HepG2 (cell line): ENCODE measurements at regions not wholly inside any gene's neighbourhood (a gene's known extent, or its start where the extent isn't known, plus 50 kb on each side); places are given as distances from the start of the nearest gene placed in this dataset.

ENCODE experiments used
- ATAC-seq: fragments of 200-7000 bp; cut with Tn5 transposase; 3 replicates; pipeline ENCODE4 v1.9.1; 2020; ENCODE audit warnings: mild to moderate bottlenecking, moderate library complexity
- BruUV-seq: library from RNA; stranded (reverse); fragments of 400-500 nt; replicated peaks from 2 replicates; lab custom pipeline; 2021; lab: Mats Ljungman, UMichigan
- CTCF ChIA-PET: fragments of 300-600 bp; formaldehyde crosslinking; extraction: SDS; loops from one replicate; lab custom pipeline; 2021; ENCODE audit warnings: low total read pairs, inconsistent platforms, low intra/inter-chr PET ratio; lab: Yijun Ruan, JAX
- POLR2A ChIA-PET: fragments of 350-600 bp; sonication (Branson Sonifier 250); formaldehyde crosslinking; loops from one replicate; lab custom pipeline; 2020; ENCODE audit warnings: antibody characterized with exemption, inconsistent platforms; lab: Yijun Ruan, JAX
- DNase-seq: peaks from one replicate; pipeline ENCODE4 v3.0.0-alpha.2; 2015; ENCODE audit warnings: low spot score
- FAIRE-seq: peaks from 3 replicates; lab custom pipeline; 2011; peaks lifted over from hg19 to GRCh38; lab: Jason Lieb, UNC
- H2AFZ ChIP-seq: one replicate; pipeline ENCODE4 v1.6.1; 2011; ENCODE audit warnings: low read length, inconsistent platforms
- H3K27ac ChIP-seq: fragments of 300-600 bp; 3 replicates; pipeline ENCODE4 v1.8.0; 2011; ENCODE audit warnings: mixed run types, mild to moderate bottlenecking, mixed read lengths, low read length, inconsistent platforms; ENCODE audit not compliant: insufficient read depth; ENCODE audit errors: extremely low read length
- H3K27me3 ChIP-seq, 2 experiments: fragments of 200-600 bp in 1 of 2; 2 replicates in 1 of 2; 3 replicates in 1 of 2; pipeline versions ENCODE4 v1.6.0 to v1.8.0; 2011; ENCODE audit warnings: low read length in 2 of 2, mild to moderate bottlenecking in 2 of 2, moderate library complexity in 2 of 2, inconsistent platforms in 1 of 2; ENCODE audit not compliant: insufficient read depth in 2 of 2, control insufficient read depth in 1 of 2
- H3K36me3 ChIP-seq, 2 experiments: fragments of 200-600 bp in 1 of 2; replicated peaks in 1 of 2; 2 replicates in 1 of 2; 3 replicates in 1 of 2; pipeline versions ENCODE4 v1.5.1 to v1.8.0; 2011; ENCODE audit warnings: low read length in 2 of 2, inconsistent platforms in 1 of 2; ENCODE audit not compliant: insufficient read depth in 2 of 2, control insufficient read depth in 1 of 2
- H3K4me1 ChIP-seq: 2 replicates; pipeline ENCODE4 v1.5.1; 2012; ENCODE audit warnings: low read length, inconsistent platforms; ENCODE audit not compliant: insufficient read depth
- H3K4me2 ChIP-seq: 2 replicates; pipeline ENCODE4 v1.6.0; 2011; ENCODE audit warnings: low read depth, low read length, inconsistent platforms
- H3K4me3 ChIP-seq, 3 experiments: fragments of 200-600 bp in 1 of 3; sonication (generic), shearing (Covaris generic) in 1 of 3; replicated peaks in 1 of 3; 2 replicates each; pipeline ENCODE4 v1.5.1; 2011 to 2016; ENCODE audit warnings: low read length in 3 of 3, inconsistent platforms in 2 of 3, low read depth in 2 of 3, mild to moderate bottlenecking in 2 of 3, control low read depth in 1 of 3, mixed read lengths in 1 of 3; ENCODE audit not compliant: insufficient read depth in 1 of 3
- H3K79me2 ChIP-seq: one replicate; pipeline ENCODE4 v1.6.1; 2011; ENCODE audit warnings: low read length, inconsistent platforms; ENCODE audit not compliant: insufficient read depth
- H3K9ac ChIP-seq: 2 replicates; pipeline ENCODE4 v1.6.0; 2011; ENCODE audit warnings: mild to moderate bottlenecking, low read depth, low read length, inconsistent platforms; ENCODE audit not compliant: insufficient read depth
- H3K9me3 ChIP-seq: 2 replicates; pipeline ENCODE4 v1.5.1; 2012; ENCODE audit warnings: mild to moderate bottlenecking, low read length
- H4K20me1 ChIP-seq: 2 replicates; pipeline ENCODE4 v1.6.0; 2011; ENCODE audit warnings: inconsistent platforms, mild to moderate bottlenecking, low read length, moderate library complexity; ENCODE audit not compliant: insufficient read depth
- GATAD1 ChIP-seq: IDR thresholded peaks from 2 replicates; pipeline ENCODE4 v1.6.1; 2016; ENCODE audit warnings: missing genetic modification reagents, missing compliant biosample characterization
- GLI4 ChIP-seq: sonication (generic); formaldehyde crosslinking; IDR thresholded peaks from 2 replicates; pipeline ENCODE4 v1.5.1; 2020; ENCODE audit warnings: missing genetic modification reagents, mild to moderate bottlenecking, moderate library complexity, borderline replicate concordance
- KLF6 ChIP-seq: IDR thresholded peaks from 2 replicates; pipeline ENCODE4 v1.8.0; 2016; ENCODE audit warnings: missing biosample characterization, missing genetic modification reagents
- KMT2B ChIP-seq: IDR thresholded peaks from 2 replicates; pipeline ENCODE4 v1.6.1; 2016; ENCODE audit warnings: missing genetic modification reagents, missing compliant biosample characterization
- MIXL1 ChIP-seq: IDR thresholded peaks from 2 replicates; pipeline ENCODE4 v1.6.1; 2016
- NRL ChIP-seq: sonication (generic); formaldehyde crosslinking; IDR thresholded peaks from 2 replicates; pipeline ENCODE4 v1.5.0; 2020; ENCODE audit warnings: missing genetic modification reagents, mild to moderate bottlenecking, moderate library complexity, borderline replicate concordance
- POGZ ChIP-seq: sonication (generic); formaldehyde crosslinking; IDR thresholded peaks from 2 replicates; pipeline ENCODE4 v1.4.0; 2020; ENCODE audit warnings: mild to moderate bottlenecking, missing genetic modification reagents
- SRSF4 ChIP-seq: fragments of 200-400 bp; formaldehyde crosslinking; IDR thresholded peaks from one replicate; pipeline ENCODE4 v1.6.1; 2018; ENCODE audit warnings: mild to moderate bottlenecking, low read depth, low read length, moderate library complexity; ENCODE audit not compliant: poor library complexity, severe bottlenecking
- ZNF292 ChIP-seq: sonication (generic); formaldehyde crosslinking; IDR thresholded peaks from 2 replicates; pipeline ENCODE4 v1.8.1; 2022; ENCODE audit warnings: mild to moderate bottlenecking, low read depth, missing genetic modification reagents, borderline replicate concordance
- ZNF331 ChIP-seq: sonication (generic); formaldehyde crosslinking; IDR thresholded peaks from 2 replicates; pipeline ENCODE4 v1.4.0; 2020; ENCODE audit warnings: missing genetic modification reagents
- ZNF788 ChIP-seq: sonication (generic); formaldehyde crosslinking; IDR thresholded peaks from 2 replicates; pipeline ENCODE4 v1.5.0; 2020; ENCODE audit warnings: mild to moderate bottlenecking, missing genetic modification reagents, borderline replicate concordance
- WGBS: methylation state at CpG from one replicate; pipeline ENCODE4 v1.1.6; 2017; ENCODE audit warnings: low lambda C conversion rate; 5-methylcytosine and 5-hydroxymethylcytosine counted together
- in situ Hi-C: cut with HindIII; loops from 2 replicates; pipeline ENCODE4 v1.10.0; 2017; ENCODE audit warnings: low pct_unique_long_range_greater_than_20kb; ENCODE audit not compliant: extremely low pct_ligation_motif_present
- intact Hi-C: fragments of 100-400 bp; cut with micrococcal nuclease; formaldehyde crosslinking; loops from one replicate; pipeline ENCODE4 v1.10.0; 2022; ENCODE audit not compliant: unreplicated experiment
- TF ChIP-seq, protein P1 (sequence below): sonication (generic); formaldehyde crosslinking; IDR thresholded peaks from 2 replicates; pipeline ENCODE4 v1.4.0; 2020; ENCODE audit warnings: mild to moderate bottlenecking, missing genetic modification reagents

DNA sequence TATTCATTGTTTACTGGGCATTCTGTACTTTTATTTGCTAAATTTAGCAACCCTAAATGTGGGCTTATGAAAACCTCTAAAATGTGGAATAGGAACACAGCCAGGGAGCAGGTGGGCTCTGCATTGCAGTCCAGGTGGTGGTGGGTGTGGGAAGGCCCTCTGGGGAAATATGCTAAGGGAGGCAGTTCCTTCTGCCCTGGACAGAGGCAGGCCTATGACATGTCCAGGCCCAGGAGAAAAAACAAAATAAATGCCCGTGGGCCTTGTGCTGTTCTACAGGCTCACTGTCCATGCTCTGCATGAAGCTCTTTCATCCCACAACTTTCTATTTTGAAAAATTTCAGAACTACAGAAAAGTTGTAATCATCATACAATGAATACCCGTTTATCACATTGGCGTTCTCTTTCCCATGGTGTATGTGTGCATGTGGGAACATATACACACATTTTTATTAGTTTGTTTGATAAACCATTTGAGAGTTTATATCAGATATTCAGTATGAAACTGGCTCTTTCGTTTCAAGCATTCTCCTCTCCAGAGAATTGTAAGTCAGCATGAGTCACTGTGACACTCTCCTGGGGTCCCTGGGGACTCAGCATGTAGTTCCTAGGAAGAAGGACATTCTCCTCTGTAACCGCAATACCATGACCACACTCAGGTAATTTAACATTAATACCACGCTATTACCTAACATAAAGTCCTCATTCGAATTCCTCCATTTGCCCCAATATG lies 505.3 kb downstream of the COG6 start:
- Histone ChIP-seq H3K9me3 (no peaks in the 10 kb centered on the region), H3K36me3 (no peaks in the 10 kb centered on the region)
- no TSS peak for BruUV-seq
- POLR2A ChIA-PET: no interaction called here
- no peak for TF ChIP-seq POGZ (CRISPR knock-in tag)
- TF ChIP-seq, protein P1, sequence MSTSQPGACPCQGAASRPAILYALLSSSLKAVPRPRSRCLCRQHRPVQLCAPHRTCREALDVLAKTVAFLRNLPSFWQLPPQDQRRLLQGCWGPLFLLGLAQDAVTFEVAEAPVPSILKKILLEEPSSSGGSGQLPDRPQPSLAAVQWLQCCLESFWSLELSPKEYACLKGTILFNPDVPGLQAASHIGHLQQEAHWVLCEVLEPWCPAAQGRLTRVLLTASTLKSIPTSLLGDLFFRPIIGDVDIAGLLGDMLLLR (CRISPR knock-in tag): no peak
- TF ChIP-seq SRSF4: no peak
- no peak for TF ChIP-seq KLF6
- no peak for TF ChIP-seq GATAD1 (CRISPR knock-in tag)
- TF ChIP-seq MIXL1 (CRISPR knock-in tag): no peak
- TF ChIP-seq ZNF292 (CRISPR knock-in tag): no peak
- no peak for TF ChIP-seq ZNF331
- TF ChIP-seq KMT2B (CRISPR knock-in tag): no peak
- TF ChIP-seq ZNF788: no peak
- no peak for TF ChIP-seq GLI4 (CRISPR knock-in tag)
- no peak for TF ChIP-seq NRL (CRISPR knock-in tag)
- TF ChIP-seq, all 625 proteins: peak for 0
- intact Hi-C loops: no loop called here
- no peak for DNase-seq
- no peaks in the 10 kb centered on the region for H4K20me1 ChIP-seq
- 46% methylated on average over 7 of the region's 7 CpGs for WGBS
- H3K4me2 ChIP-seq: no peak overlapping the region
- peaks cover 0 to 2% of the 10 kb centered on the region in 2 experiments; a peak in 2 of 5 replicates for H3K27me3 ChIP-seq
- no peak overlapping the region for H2AFZ ChIP-seq
- H3K4me1 ChIP-seq: no peaks in the 10 kb centered on the region
- in situ Hi-C loops: no loop called here
- FAIRE-seq: no peak
- no peak overlapping the region for H3K9ac ChIP-seq
- H3K27ac ChIP-seq: no peak overlapping the region
- H3K4me3 ChIP-seq: no peak overlapping the region
- no peaks in the 10 kb centered on the region for H3K79me2 ChIP-seq
- CTCF ChIA-PET: no interaction called here
- ATAC-seq: no peak
